Coronary artery (tissue), 2 donors: ENCODE measurements at regions not wholly inside any gene's neighbourhood (a gene's known extent, or its start where the extent isn't known, plus 50 kb on each side); places are given as distances from the start of the nearest gene placed in this dataset.
A peak's percentile ranks its signal among the peaks of the same experiment; 100 is the strongest.
"Not testable (repeated sequence)": the region's sequence is repeated elsewhere in the genome, so short reads cannot be mapped to it uniquely, and the experiment has no call there.

Source experiments
- DNase-seq: peaks from one replicate; pipeline ENCODE4 v3.0.0-alpha.2; 2017; ENCODE audit warnings: low spot score
- H3K27ac ChIP-seq, 2 donors: fragments of 200-600 bp; sonication (generic); one replicate each; pipeline ENCODE4 v1.5.1; 2016 to 2019
- H3K4me3 ChIP-seq: fragments of 200-600 bp; sonication (generic); 2 replicates; pipeline ENCODE4 v1.5.1; 2016; ENCODE audit warnings: mild to moderate bottlenecking, moderate library complexity
- CTCF ChIP-seq: fragments of 200-600 bp; sonication (generic); IDR thresholded peaks from one replicate; pipeline ENCODE4 v1.5.1; 2019; ENCODE audit warnings: antibody characterized with exemption

GRCh38 chr7:97234494-97234893 is 117.0 kb downstream of the SDHAF3 start:
- H3K27ac ChIP-seq, H3K4me3 ChIP-seq, DNase-seq: not testable (repeated sequence)

GRCh38 chr7:97246317-97246716 is 128.8 kb downstream of the SDHAF3 start:
- TF ChIP-seq CTCF = no peak
- H3K4me3 ChIP-seq = no peak overlapping the region
- H3K27ac ChIP-seq = no peak overlapping the region
- DNase-seq = no peak

- not testable (repeated sequence) for H3K4me3 ChIP-seq, DNase-seq, H3K27ac ChIP-seq
Observed at GRCh38 chr7:97258187-97258586, 140.7 kb downstream of the SDHAF3 start.

GRCh38 chr7:97269741-97270140 is 152.2 kb downstream of the SDHAF3 start:
- no peak for TF ChIP-seq CTCF
- Histone ChIP-seq H3K4me3 (no peak overlapping the region), H3K27ac (no peak overlapping the region)
- DNase-seq = no peak

GRCh38 chr7:97270280-97270679 is 152.8 kb downstream of the SDHAF3 start:
- Histone ChIP-seq H3K27ac (peak overlapping the region in 1 of 2 donors; percentile 48), H3K4me3 (no peak overlapping the region)
- TF ChIP-seq CTCF = no peak
- no peak for DNase-seq

GRCh38 chr7:97271619-97272018 is 154.1 kb downstream of the SDHAF3 start:
- TF ChIP-seq CTCF = no peak
- DNase-seq = no peak
- H3K4me3 ChIP-seq = no peak overlapping the region
- H3K27ac ChIP-seq = no peak overlapping the region

- TF ChIP-seq CTCF = no peak
- no peak for DNase-seq
- Histone ChIP-seq H3K4me3 (no peak overlapping the region), H3K27ac (no peak overlapping the region)
Observed at GRCh38 chr7:97272237-97272975, 154.9 kb downstream of the SDHAF3 start.

GRCh38 chr7:97275475-97275874 is 158.0 kb downstream of the SDHAF3 start:
- TF ChIP-seq CTCF = no peak
- Histone ChIP-seq H3K27ac (no peak overlapping the region), H3K4me3 (no peak overlapping the region)
- no peak for DNase-seq
